ENCODE measurements at regions not wholly inside any gene's neighbourhood (a gene's known extent, or its start where the extent isn't known, plus 50 kb on each side); places are given as distances from the start of the nearest gene placed in this dataset.

- TF ChIP-seq EZH2phosphoT487 (IDR thresholded peaks at IDR 0.05; ENCODE audit: low read depth) (no peak), CTCF (IDR thresholded peaks at IDR 0.05; ENCODE audit: low read depth, low read length) (no peak)
- Histone ChIP-seq H3K4me2 (ENCODE audit: low read length) (no peak overlapping the region), H2AFZ (ENCODE audit: low read depth, low read length) (no peak overlapping the region), H3K27ac (ENCODE audit: low read length) (no peak overlapping the region), H3K27me3 (ENCODE audit: low read depth, low read length) (no peaks in the 10 kb centered on the region), H3K4me1 (ENCODE audit: low read length) (no peaks in the 10 kb centered on the region), H4K20me1 (ENCODE audit: insufficient read depth, low read length) (no peaks in the 10 kb centered on the region), H3K4me3 (ENCODE audit: low read length) (no peak overlapping the region), H3K9ac (ENCODE audit: low read length) (no peak overlapping the region), H3K79me2 (ENCODE audit: low read length) (no peaks in the 10 kb centered on the region), H3K9me3 (ENCODE audit: insufficient read depth, low read length) (no peaks in the 10 kb centered on the region), H3K36me3 (replicated peaks; ENCODE audit: low read depth, low read length) (no peaks in the 10 kb centered on the region)
These were observed 75.6 kb upstream of the OSBPL11 start for GRCh38 chr3:125670945-125671344.

- Histone ChIP-seq H3K9me3 (ENCODE audit: insufficient read depth, low read length) (no peaks in the 10 kb centered on the region), H3K9ac (ENCODE audit: low read length) (no peak overlapping the region), H3K27me3 (ENCODE audit: low read depth, low read length) (no peaks in the 10 kb centered on the region), H4K20me1 (ENCODE audit: insufficient read depth, low read length) (no peaks in the 10 kb centered on the region), H3K27ac (ENCODE audit: low read length) (no peak overlapping the region), H3K36me3 (replicated peaks; ENCODE audit: low read depth, low read length) (no peaks in the 10 kb centered on the region), H2AFZ (ENCODE audit: low read depth, low read length) (no peak overlapping the region), H3K4me2 (ENCODE audit: low read length) (no peak overlapping the region), H3K4me3 (ENCODE audit: low read length) (no peak overlapping the region), H3K79me2 (ENCODE audit: low read length) (no peaks in the 10 kb centered on the region), H3K4me1 (ENCODE audit: low read length) (no peaks in the 10 kb centered on the region)
- no peak for TF ChIP-seq CTCF (IDR thresholded peaks at IDR 0.05; ENCODE audit: low read depth, low read length)
- TF ChIP-seq EZH2phosphoT487 (IDR thresholded peaks at IDR 0.05; ENCODE audit: low read depth) = no peak
These were observed 76.4 kb upstream of the OSBPL11 start for GRCh38 chr3:125671461-125672243.

GRCh38 chr3:125675791-125676190 is 80.5 kb upstream of the OSBPL11 start:
- Histone ChIP-seq H3K27me3 (ENCODE audit: low read depth, low read length) (no peaks in the 10 kb centered on the region), H4K20me1 (ENCODE audit: insufficient read depth, low read length) (no peaks in the 10 kb centered on the region), H3K27ac (ENCODE audit: low read length) (no peak overlapping the region), H3K4me3 (ENCODE audit: low read length) (no peak overlapping the region), H3K4me1 (ENCODE audit: low read length) (no peaks in the 10 kb centered on the region), H3K36me3 (replicated peaks; ENCODE audit: low read depth, low read length) (no peaks in the 10 kb centered on the region), H3K9me3 (ENCODE audit: insufficient read depth, low read length) (no peaks in the 10 kb centered on the region), H3K9ac (ENCODE audit: low read length) (no peak overlapping the region), H2AFZ (ENCODE audit: low read depth, low read length) (no peak overlapping the region), H3K4me2 (ENCODE audit: low read length) (no peak overlapping the region), H3K79me2 (ENCODE audit: low read length) (no peaks in the 10 kb centered on the region)
- TF ChIP-seq CTCF (IDR thresholded peaks at IDR 0.05; ENCODE audit: low read depth, low read length) (no peak), EZH2phosphoT487 (IDR thresholded peaks at IDR 0.05; ENCODE audit: low read depth) (no peak)

- Histone ChIP-seq H3K79me2 (ENCODE audit: low read length) (no peaks in the 10 kb centered on the region), H3K9me3 (ENCODE audit: insufficient read depth, low read length) (no peaks in the 10 kb centered on the region), H3K4me3 (ENCODE audit: low read length) (no peak overlapping the region), H3K27me3 (ENCODE audit: low read depth, low read length) (no peaks in the 10 kb centered on the region), H3K27ac (ENCODE audit: low read length) (no peak overlapping the region), H3K4me2 (ENCODE audit: low read length) (no peak overlapping the region), H4K20me1 (ENCODE audit: insufficient read depth, low read length) (no peaks in the 10 kb centered on the region), H3K4me1 (ENCODE audit: low read length) (no peaks in the 10 kb centered on the region), H3K36me3 (replicated peaks; ENCODE audit: low read depth, low read length) (no peaks in the 10 kb centered on the region), H2AFZ (ENCODE audit: low read depth, low read length) (no peak overlapping the region), H3K9ac (ENCODE audit: low read length) (no peak overlapping the region)
- TF ChIP-seq EZH2phosphoT487 (IDR thresholded peaks at IDR 0.05; ENCODE audit: low read depth) (no peak), CTCF (IDR thresholded peaks at IDR 0.05; ENCODE audit: low read depth, low read length) (no peak)
These were observed 84.0 kb upstream of the OSBPL11 start for GRCh38 chr3:125679258-125679657.
